Adrenal gland (tissue), 5 donors: ENCODE measurements at regions not wholly inside any gene's neighbourhood (a gene's known extent, or its start where the extent isn't known, plus 50 kb on each side); places are given as distances from the start of the nearest gene placed in this dataset.

Experiments
- CTCF ChIP-seq, 6 experiments: fragments of 450-650 bp in 4 of 6; fragments of 200-600 bp in 2 of 6; sonication (generic) in 1 of 6; IDR thresholded peaks; 1 replicate in 5 of 6; 2 replicates in 1 of 6; pipeline versions ENCODE4 v1.5.1 to v1.8.0; 2016 to 2021; ENCODE audit warnings: antibody characterized with exemption in 6 of 6, mild to moderate bottlenecking in 2 of 6, moderate library complexity in 1 of 6
- POLR2A ChIP-seq, 2 donors: fragments of 450-650 bp; IDR thresholded peaks; one replicate each; pipeline ENCODE4 v1.6.1; 2017; ENCODE audit warnings: antibody characterized with exemption in 2 of 2, mild to moderate bottlenecking in 2 of 2, moderate library complexity in 1 of 2
- donor health status: DM: no; HTN: no; CAD: no.

GRCh38 chr2:52022006-52022405, 990.1 kb upstream of the NRXN1 start:
- TF ChIP-seq CTCF (IDR thresholded peaks at IDR 0.05) (no peak), POLR2A (IDR thresholded peaks at IDR 0.05) (no peak)
